ENCODE measurements at regions not wholly inside any gene's neighbourhood (a gene's known extent, or its start where the extent isn't known, plus 50 kb on each side); places are given as distances from the start of the nearest gene placed in this dataset.

GRCh38 chr5:2480871-2481270 is 270.6 kb downstream of the IRX2 start:
- H3K4me1 ChIP-seq (ENCODE audit: insufficient read depth, low read length, severe bottlenecking) = no peaks in the 10 kb centered on the region
- H3K79me2 ChIP-seq (ENCODE audit: insufficient read depth, low read length) = no peaks in the 10 kb centered on the region
- no peaks in the 10 kb centered on the region for H3F3A ChIP-seq (ENCODE audit: insufficient read depth, low read length)
- H2AFZ ChIP-seq (ENCODE audit: low read length) = no peak overlapping the region
- no peaks in the 10 kb centered on the region for H4K20me1 ChIP-seq (ENCODE audit: insufficient read depth, low read length)
- H3K4me3 ChIP-seq (ENCODE audit: low read depth, low read length, poor library complexity, severe bottlenecking) = no peak overlapping the region
- H3K36me3 ChIP-seq (ENCODE audit: insufficient read depth, low read length) = no peaks in the 10 kb centered on the region
- H3K27me3 ChIP-seq (ENCODE audit: insufficient read depth, low read length) = no peaks in the 10 kb centered on the region
- H3K4me2 ChIP-seq (ENCODE audit: low read length) = no peak overlapping the region
- H3K9me2 ChIP-seq (ENCODE audit: low read depth, low read length) = no peaks in the 10 kb centered on the region
- H3K9ac ChIP-seq (ENCODE audit: low read length) = no peak overlapping the region
- no peak overlapping the region for H3K27ac ChIP-seq (ENCODE audit: low read depth, low read length, poor library complexity, severe bottlenecking)
- TF ChIP-seq CTCF (IDR thresholded peaks at IDR 0.05; ENCODE audit: low read length) (no peak), EZH2 (IDR thresholded peaks at IDR 0.05; ENCODE audit: borderline replicate concordance, low read length) (no peak)
- H3K9me3 ChIP-seq (ENCODE audit: low read length) = no peaks in the 10 kb centered on the region

GRCh38 chr5:2475902-2476301 is 275.6 kb downstream of the IRX2 start:
- TF ChIP-seq EZH2 (IDR thresholded peaks at IDR 0.05; ENCODE audit: borderline replicate concordance, low read length) = no peak
- TF ChIP-seq CTCF (IDR thresholded peaks at IDR 0.05; ENCODE audit: low read length) = no peak
- no peak overlapping the region for H2AFZ ChIP-seq (ENCODE audit: low read length)
- no peaks in the 10 kb centered on the region for H3F3A ChIP-seq (ENCODE audit: insufficient read depth, low read length)

GRCh38 chr5:2472670-2473069 is 278.8 kb downstream of the IRX2 start:
- no peak overlapping the region for H3K9ac ChIP-seq (ENCODE audit: low read length)
- TF ChIP-seq EZH2 (IDR thresholded peaks at IDR 0.05; ENCODE audit: borderline replicate concordance, low read length) (no peak), CTCF (IDR thresholded peaks at IDR 0.05; ENCODE audit: low read length) (no peak)
- no peaks in the 10 kb centered on the region for H3K9me3 ChIP-seq (ENCODE audit: low read length)
- no peak overlapping the region for H3K4me2 ChIP-seq (ENCODE audit: low read length)
- no peaks in the 10 kb centered on the region for H3K79me2 ChIP-seq (ENCODE audit: insufficient read depth, low read length)
- H3K27ac ChIP-seq (ENCODE audit: low read depth, low read length, poor library complexity, severe bottlenecking) = no peak overlapping the region
- H3K27me3 ChIP-seq (ENCODE audit: insufficient read depth, low read length) = no peaks in the 10 kb centered on the region
- no peaks in the 10 kb centered on the region for H4K20me1 ChIP-seq (ENCODE audit: insufficient read depth, low read length)
- H3F3A ChIP-seq (ENCODE audit: insufficient read depth, low read length) = no peaks in the 10 kb centered on the region
- H3K9me2 ChIP-seq (ENCODE audit: low read depth, low read length) = no peaks in the 10 kb centered on the region
- no peaks in the 10 kb centered on the region for H3K36me3 ChIP-seq (ENCODE audit: insufficient read depth, low read length)
- no peak overlapping the region for H3K4me3 ChIP-seq (ENCODE audit: low read depth, low read length, poor library complexity, severe bottlenecking)
- H3K4me1 ChIP-seq (ENCODE audit: insufficient read depth, low read length, severe bottlenecking) = no peaks in the 10 kb centered on the region
- H2AFZ ChIP-seq (ENCODE audit: low read length) = no peak overlapping the region

More at GRCh38 chr5:2475902-2476301, 275.6 kb downstream of the IRX2 start:
- Histone ChIP-seq H3K27ac (ENCODE audit: low read depth, low read length, poor library complexity, severe bottlenecking) (no peak overlapping the region), H3K79me2 (ENCODE audit: insufficient read depth, low read length) (no peaks in the 10 kb centered on the region), H3K4me2 (ENCODE audit: low read length) (no peak overlapping the region), H3K4me3 (ENCODE audit: low read depth, low read length, poor library complexity, severe bottlenecking) (no peak overlapping the region), H3K36me3 (ENCODE audit: insufficient read depth, low read length) (no peaks in the 10 kb centered on the region), H3K9me3 (ENCODE audit: low read length) (no peaks in the 10 kb centered on the region), H3K9me2 (ENCODE audit: low read depth, low read length) (no peaks in the 10 kb centered on the region), H3K4me1 (ENCODE audit: insufficient read depth, low read length, severe bottlenecking) (no peaks in the 10 kb centered on the region), H3K27me3 (ENCODE audit: insufficient read depth, low read length) (no peaks in the 10 kb centered on the region), H4K20me1 (ENCODE audit: insufficient read depth, low read length) (no peaks in the 10 kb centered on the region), H3K9ac (ENCODE audit: low read length) (no peak overlapping the region)

Measured in OCI-LY1 (cell line).